LNCAP (cell line): ENCODE measurements at regions not wholly inside any gene's neighbourhood (a gene's known extent, or its start where the extent isn't known, plus 50 kb on each side); places are given as distances from the start of the nearest gene placed in this dataset.

Source experiments
- CTCF ChIP-seq: fragments of 450-650 bp; IDR thresholded peaks from 2 replicates; pipeline ENCODE4 v1.5.1; 2017; ENCODE audit warnings: mild to moderate bottlenecking

DNA sequence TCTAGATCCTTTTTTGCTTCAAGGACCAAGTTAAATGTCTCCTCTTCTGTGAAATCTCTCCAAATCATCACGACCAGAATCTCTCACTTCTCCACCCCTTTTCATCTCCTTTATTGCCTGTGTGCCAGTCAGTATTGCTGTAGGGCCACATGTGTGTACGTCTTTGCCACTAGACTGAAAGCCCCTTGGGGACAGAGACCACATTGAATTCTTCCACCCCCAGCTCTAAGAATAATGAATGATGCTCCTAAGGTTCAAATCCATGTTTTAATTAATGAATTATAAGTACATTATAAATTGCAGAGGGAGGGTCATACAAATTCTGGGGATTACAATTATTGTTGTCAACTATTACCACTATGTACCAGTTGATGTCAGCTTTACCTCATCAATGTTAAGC lies 343.8 kb downstream of the USP25 start:
- peak; percentile 17; the same call in 1 of the 2 replicates for TF ChIP-seq CTCF

- no peak for TF ChIP-seq CTCF
Observed at GRCh38 chr21:16074950-16075489, 345.2 kb downstream of the USP25 start.

DNA sequence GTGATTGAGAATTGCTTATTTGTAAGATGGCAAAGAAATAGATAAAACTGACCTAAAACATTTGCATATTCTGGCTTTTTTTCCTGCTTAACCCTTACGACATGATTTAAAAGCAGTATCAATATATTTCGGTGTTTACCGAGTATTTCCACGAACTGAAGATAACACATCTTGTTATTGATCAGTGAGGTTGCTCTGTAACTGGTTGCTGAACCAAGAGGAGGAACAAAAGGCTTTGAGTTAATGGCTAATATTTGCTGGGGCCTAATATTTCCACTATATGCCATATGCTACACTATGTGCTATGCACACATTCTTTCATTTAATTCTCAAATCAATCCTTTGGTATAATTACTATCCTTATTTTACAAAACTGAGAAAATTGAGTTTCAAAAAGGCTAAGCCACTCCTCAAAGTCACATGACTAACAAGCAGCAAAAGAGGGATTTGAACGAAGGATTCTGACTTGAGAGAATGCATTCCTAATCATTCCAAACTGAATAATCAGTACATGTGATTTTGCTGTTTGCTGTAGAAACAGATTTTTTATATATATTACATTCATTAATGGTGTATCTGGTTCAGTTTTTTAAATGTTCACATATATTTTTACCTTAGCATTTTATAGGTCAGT lies 346.0 kb downstream of the USP25 start:
- no peak for TF ChIP-seq CTCF

GRCh38 chr21:16076465-16076864 lies 346.7 kb downstream of the USP25 start:
- no peak for TF ChIP-seq CTCF

DNA sequence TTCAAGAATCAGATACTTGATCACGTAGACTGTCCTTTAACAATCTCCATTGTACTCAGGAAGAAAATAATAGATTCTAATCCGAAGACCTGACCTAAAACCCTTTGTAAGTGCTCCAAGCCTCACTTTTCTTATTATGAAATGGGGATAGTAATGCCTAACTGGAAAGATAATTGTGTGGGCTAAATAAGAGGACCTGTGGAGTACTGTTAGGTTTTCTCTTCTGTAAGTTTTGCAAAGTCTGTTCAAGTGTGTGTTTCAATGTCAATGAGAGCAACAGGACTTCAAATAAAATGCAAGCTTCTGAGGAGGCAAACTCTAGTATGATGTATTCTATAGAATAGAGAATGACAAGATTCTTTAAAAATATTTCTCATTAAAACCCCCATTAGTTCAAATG lies 348.6 kb downstream of the USP25 start:
- TF ChIP-seq CTCF, result no peak

- TF ChIP-seq CTCF, result no peak
Observed at GRCh38 chr21:16079830-16080229, 350.0 kb downstream of the USP25 start.

GRCh38 chr21:16081304-16081703 lies 351.5 kb downstream of the USP25 start:
- no peak for TF ChIP-seq CTCF
